ENCODE measurements at regions not wholly inside any gene's neighbourhood (a gene's known extent, or its start where the extent isn't known, plus 50 kb on each side); places are given as distances from the start of the nearest gene placed in this dataset.

DNA sequence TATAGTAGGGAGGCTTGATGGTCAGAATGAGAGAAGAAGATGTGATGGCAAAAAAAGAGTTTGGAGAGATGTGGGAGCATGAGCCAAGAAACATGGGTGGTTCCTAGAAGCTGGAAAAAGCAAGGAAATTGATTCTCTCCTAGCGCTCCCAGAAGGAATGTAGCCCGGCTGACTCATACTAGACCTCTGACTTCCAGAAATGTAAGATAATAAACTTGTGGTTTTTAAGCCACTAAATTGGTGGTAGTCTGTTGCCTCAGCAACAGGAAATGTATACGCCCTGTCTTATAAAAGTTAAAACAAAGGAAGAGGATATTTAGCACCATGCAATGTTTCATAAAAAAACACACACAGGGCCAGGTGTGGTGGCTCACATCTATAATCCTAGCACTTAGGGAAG is 182.7 kb upstream of the PCDH7 start:
- no peak for TF ChIP-seq EZH2 (IDR thresholded peaks at IDR 0.05; ENCODE audit: low read depth)
- TF ChIP-seq CTCF (conservative IDR thresholded peaks at IDR 0.05) = no peak
